GM13976 (cell line): ENCODE measurements at regions not wholly inside any gene's neighbourhood (a gene's known extent, or its start where the extent isn't known, plus 50 kb on each side); places are given as distances from the start of the nearest gene placed in this dataset.

ENCODE experiments used
- DNase-seq: peaks from one replicate; pipeline ENCODE4 v3.0.0; 2012; ENCODE audit warnings: low spot score
- CTCF ChIP-seq: IDR thresholded peaks from 2 replicates; pipeline ENCODE4 v1.5.1; 2012; ENCODE audit warnings: borderline replicate concordance, mild to moderate bottlenecking; ENCODE audit not compliant: insufficient read depth; ENCODE audit errors: extremely low read depth, missing control alignments, control extremely low read depth
- in situ Hi-C: fragments of 300-500 bp; cut with MboI; formaldehyde crosslinking; loops from one replicate; pipeline ENCODE4 v1.12.0; 2022; ENCODE audit warnings: low sequenced_read_pairs, mixed read lengths, inconsistent platforms; ENCODE audit not compliant: unreplicated experiment

GRCh38 chr2:194252127-194252526 is 1404.9 kb upstream of the SLC39A10 start:
- TF ChIP-seq CTCF, result no peak
- in situ Hi-C loops, result no loop called here
- no peak for DNase-seq

- TF ChIP-seq CTCF, result no peak
- DNase-seq, result no peak
- in situ Hi-C loops, result no loop called here
Observed at GRCh38 chr2:194232600-194232999, 1424.4 kb upstream of the SLC39A10 start.

- in situ Hi-C loops, result no loop called here
- no peak for TF ChIP-seq CTCF
- DNase-seq, result no peak
Observed at GRCh38 chr2:194223218-194223617, 1433.8 kb upstream of the SLC39A10 start.

- in situ Hi-C loops, result no loop called here
- TF ChIP-seq CTCF, result no peak
- DNase-seq, result no peak
Observed at GRCh38 chr2:194214192-194214591, 1442.8 kb upstream of the SLC39A10 start.

- DNase-seq, result no peak
- in situ Hi-C loops, result no loop called here
- no peak for TF ChIP-seq CTCF
Observed at GRCh38 chr2:194205568-194206227, 1451.3 kb upstream of the SLC39A10 start.

GRCh38 chr2:194203898-194204297 is 1453.1 kb upstream of the SLC39A10 start:
- DNase-seq, result no peak
- no peak for TF ChIP-seq CTCF
- in situ Hi-C loops, result no loop called here
